ENCODE measurements at regions not wholly inside any gene's neighbourhood (a gene's known extent, or its start where the extent isn't known, plus 50 kb on each side); places are given as distances from the start of the nearest gene placed in this dataset.
"Not testable (repeated sequence)": the region's sequence is repeated elsewhere in the genome, so short reads cannot be mapped to it uniquely, and the experiment has no call there.

DNA sequence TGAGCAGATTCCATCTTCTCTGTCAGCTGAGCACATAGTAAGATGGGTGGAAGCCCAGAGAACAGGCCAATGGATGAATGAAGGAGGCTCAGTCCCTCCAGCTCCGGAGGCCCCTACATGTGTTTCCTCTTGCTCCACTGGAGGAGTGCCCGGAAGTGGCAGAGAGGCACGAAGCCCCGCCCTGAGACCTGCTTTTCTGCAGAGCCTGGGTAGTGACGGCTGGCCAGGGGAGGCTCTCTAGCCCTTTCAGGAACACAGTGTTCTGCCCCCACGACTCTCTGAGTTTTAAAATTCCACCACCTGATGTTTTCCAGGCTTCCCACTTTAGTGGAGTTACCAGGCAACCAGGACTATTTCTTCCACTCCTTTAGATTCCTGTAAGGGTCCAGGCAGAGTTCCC lies 149.4 kb upstream of the SLC6A11 start:
- no peak for DNase-seq (ENCODE audit: low spot score)

DNA sequence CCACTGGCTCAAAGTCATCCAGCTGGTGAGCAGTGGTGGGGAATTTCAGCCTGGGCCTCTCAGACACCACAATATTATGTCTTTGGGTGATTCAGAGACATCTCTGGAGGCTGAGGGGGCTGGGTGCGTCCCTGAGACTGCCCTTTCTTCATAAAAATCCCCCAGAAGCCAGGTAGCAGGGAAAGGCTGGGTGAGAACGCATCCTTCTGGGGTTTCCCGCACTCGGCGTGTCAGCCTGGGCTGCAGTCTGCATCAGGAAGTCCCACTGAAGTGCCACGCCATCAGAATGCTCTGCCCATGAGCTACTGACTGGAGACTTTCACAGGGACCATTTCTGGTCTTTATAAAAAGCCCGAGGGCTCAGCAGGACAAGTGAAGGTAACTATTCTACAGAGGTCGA lies 148.8 kb upstream of the SLC6A11 start:
- DNase-seq (ENCODE audit: low spot score), result no peak

DNA sequence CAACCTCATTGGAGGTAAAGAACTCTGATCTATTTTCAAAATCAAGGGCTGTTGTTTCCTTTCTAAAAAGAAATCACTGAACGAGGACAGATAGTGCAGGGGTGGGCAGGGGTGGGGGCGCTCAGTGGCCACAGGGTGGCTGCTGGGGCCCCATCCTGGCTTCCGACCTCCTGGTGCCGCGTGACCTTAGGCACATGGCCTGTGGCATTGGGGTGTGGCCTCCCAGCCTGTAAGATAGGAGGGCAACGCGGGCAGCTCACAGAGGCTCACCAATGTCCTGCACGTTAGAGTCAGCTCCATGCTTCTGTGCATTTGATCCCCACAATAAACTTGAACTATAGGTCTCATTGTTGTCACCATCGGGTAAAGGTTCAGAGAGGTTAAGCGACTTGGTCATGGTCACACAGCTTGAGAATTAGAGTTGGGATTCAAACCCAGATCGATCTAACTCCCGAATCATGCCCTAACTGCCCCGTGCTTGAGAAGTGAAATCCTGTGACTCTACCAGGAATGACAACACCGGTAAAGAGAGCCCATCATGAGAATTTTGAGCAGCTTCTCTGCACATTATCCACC lies 148.0 kb upstream of the SLC6A11 start:
- DNase-seq (ENCODE audit: low spot score), result no peak

DNA sequence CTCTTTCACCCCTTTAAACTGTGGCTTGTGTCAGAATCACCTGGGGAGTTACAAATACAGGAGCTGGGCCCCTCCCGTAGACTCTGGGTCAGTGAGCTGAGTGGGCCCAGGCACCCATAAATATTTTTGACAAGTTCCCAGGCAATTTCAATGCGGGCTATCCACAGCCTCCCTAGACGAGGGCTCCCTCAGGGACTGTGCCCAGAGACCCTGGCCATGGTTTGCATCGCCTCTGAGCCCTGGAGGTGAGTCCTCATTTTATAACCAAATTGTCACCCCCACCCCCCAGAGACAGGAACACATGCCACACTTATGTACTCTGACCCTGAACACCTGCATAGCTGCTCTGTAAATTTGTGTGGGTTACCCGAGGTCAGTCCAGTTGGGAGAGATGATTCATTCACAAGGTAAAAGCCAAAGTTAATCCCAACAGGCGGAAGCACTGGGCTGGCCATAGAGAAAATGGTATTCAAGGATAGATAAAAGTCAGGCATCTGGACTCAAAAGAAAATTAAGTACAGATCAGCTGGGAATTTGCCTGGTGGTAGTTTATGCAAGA lies 146.5 kb upstream of the SLC6A11 start:
- DNase-seq (ENCODE audit: low spot score), result no peak

DNA sequence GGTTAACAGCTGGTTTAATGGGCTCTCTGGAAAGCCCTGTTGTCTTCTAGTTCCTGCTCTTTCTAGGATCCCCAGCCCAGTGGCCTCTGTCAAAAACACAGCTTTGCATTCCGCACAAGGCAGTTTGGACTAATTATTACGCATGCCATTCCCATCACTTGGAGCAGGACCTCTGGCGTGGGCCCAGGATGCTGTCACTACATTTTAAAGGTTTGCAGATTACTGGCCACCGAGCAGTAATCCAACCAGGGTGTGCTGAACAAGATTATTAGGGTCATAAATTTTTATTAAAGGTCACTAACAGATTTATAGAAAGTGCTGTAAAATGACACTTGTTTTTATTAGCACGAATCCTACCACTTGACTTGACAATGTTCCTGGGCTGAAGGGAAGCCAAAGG lies 143.6 kb upstream of the SLC6A11 start:
- no peak for DNase-seq (ENCODE audit: low spot score)

DNA sequence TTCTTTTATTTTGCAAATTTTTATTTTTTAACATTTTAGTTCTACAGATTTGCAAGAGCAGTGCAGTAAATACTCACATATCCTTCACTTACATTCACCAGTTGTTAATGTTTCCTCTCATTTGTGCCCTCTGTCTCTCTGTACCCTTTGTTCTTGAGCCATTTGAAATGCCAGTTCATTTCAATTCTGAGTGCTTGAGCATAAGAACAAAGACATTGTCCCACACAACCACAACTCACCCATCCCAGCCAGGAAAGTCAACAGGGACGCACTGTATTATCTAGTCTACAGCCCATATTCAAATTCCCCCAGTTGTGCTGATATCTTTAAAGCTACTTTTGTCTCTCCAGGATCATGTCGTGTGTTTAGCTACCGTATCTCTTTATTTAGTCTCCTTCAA lies 141.4 kb upstream of the SLC6A11 start:
- no peak for DNase-seq (ENCODE audit: low spot score)

DNA sequence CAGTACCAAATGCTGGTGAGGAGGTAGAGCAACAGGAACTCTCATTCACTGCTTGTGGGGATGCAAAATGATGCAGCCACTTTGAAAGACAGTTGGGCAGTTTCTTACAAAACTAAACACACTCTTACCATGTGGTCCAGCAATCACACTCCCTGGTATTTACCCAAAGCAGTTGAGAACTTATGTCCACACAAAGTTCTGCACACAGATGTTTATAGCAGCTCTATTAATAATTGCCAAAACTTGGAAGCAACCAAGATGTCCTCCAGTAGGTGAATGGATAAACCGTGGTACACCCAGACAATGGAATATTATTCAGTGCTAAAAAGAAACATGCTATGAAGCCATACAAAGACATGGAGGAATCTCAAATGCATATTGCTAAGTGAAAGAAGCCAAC lies 139.1 kb upstream of the SLC6A11 start:
- DNase-seq (ENCODE audit: low spot score), result no peak

DNA sequence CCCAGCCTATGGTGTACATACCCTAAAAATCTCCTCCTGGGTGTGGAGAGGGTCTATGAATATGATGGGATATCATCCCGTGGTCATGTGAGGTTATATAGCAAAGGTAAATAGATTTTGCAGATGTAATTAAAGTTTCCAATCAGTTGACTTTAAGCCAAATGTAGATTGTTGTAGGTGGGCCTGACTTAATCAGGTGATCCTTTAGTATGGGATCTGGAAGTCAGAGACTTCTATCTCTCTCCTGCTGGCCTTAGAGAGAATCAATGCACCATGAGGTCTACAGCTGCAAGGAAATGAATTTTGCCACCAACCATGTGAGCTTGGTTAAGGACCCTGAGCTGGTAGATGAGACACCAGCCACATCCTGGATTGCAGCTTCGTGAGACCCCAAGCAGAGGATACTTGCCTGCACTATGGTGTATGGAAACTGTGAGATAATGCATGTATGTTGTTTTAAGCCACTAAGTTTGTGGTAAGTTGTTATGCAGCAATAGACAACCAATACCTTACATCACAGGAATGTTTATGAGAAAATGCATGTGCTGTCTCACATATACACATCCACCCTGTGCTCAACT lies 137.1 kb upstream of the SLC6A11 start:
- DNase-seq (ENCODE audit: low spot score), result no peak

DNA sequence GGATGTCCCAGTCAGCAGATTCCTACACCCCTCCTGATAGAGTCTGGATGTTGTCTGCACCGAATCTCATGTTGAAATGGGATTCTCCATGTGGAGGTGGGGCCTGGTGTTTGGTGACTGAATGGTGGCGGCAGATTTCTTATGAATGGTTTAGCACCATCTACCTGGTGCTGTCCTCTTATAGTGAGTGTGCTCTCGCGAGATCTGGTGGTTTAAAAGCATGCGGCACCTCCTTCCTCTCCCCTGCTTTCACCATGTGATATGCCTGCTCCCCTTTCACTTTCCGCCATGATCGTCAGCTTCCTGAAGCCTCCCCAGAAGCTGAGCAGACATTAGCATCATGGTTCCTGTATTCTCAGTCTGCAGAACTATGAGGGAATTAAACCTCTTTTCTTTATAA lies 135.2 kb upstream of the SLC6A11 start:
- DNase-seq (ENCODE audit: low spot score), result no peak

DNA sequence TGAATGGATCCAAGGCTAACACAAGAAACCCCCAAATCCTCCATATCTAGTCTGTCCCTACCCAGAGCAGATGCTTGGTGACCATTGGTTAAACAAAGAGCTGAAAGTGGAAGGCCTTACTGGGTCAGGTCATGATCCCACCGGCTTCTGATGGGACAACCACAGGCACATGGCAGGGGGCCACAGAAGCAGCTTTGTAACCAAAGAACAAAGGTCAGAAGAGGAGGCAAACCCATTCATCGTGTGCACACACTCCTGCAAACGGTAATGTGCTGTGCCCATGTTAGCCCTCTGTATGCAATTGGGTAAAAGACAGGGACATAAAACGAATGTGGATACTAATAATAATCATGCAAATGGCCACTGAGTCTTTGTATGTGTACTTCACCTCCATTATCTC lies 133.3 kb upstream of the SLC6A11 start:
- DNase-seq (ENCODE audit: low spot score), result no peak

DNA sequence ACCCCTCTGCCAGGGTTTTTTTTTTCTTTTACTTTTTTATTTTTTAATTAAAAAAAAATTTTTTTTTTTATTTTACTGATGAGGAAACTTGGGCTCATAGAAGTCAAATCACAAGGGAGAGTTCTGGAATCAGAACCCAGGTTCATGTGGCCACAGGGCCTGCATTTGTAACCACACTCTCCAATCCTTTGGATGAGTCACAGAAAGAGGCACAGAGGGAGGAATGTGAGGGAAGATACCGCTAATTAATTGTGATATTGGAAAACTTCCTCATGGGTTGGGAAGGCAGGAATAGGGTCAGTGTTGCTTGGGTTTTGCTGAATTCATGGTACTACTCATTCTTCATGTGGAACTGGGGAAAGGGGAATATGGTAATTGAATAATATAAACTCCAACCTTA lies 132.9 kb upstream of the SLC6A11 start:
- no peak for DNase-seq (ENCODE audit: low spot score)

DNA sequence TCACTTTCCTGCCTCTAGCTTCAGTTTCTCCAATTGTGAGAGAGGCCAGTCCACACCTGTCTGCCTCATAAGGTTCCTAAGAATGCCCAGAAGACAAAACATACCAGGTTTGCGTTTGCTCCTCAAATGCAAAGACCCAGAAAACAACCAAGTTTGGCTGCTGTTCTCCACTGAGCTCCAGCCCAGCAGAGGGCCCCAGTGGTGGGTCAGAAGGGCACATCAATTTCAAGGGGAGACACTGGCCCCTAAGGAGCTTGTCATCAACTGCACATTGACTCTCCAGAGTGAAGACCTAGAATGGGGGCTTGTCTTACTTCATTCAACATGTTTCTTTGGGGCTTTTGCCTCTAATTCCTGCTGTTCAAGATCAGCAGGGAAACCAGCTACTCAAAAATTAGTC lies 127.9 kb upstream of the SLC6A11 start:
- no peak for DNase-seq (ENCODE audit: low spot score)

DNA sequence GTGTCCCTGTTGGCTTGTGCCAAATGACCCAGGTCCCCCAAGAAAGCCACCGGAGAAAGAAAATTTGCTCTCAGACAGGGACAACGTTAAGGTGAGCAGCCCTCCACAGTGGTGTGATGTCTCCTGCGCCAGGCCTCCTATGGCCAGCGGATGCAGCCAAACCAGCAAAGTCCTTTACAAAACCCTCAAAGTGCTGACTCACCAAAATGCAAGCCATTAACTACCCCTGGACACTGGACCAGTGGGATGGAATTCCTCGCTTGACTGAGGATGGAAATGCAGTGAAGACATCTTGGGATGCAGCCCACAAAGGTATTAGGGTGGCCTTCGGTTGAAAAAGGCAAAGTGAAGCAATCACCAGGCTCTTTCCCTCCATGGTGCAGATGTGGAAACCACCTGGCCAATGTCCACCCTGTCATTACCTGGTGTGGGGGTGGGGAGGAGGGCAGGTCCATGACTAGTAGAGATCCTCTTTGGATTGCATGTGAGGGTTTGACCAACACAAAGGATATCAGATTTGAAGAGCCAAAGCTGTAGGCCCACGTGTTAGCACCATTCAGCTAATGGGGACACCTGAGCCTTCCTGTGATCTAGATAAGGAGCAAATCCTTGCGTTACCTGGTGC lies 127.4 kb upstream of the SLC6A11 start:
- no peak for DNase-seq (ENCODE audit: low spot score)

DNA sequence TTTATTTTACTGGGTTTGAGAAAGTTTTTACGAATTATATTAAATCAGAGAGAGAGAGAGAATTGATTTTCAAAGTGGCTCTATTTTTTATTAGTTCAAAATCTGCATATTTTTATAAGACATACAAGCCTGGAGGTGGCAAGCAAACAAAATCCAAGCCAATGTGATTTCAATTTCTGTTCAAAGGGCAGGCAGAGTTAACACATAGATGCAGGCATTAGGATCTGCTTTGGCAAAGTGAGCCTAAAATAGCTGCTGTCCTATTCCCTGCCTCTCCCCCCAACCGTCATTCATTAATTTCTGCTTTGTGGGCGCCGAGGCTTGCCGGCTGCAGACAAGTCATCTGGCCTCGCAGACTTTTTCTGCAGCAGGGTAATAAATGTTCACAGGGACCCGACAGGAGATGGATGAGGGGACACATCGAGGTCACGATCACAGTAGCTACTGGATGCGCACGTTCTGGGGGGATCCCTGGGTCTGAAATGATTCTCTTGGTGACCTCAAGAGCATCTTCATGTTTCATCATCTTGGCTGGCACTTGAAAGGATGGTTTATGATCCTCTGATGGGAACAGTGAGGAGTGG lies 123.9 kb upstream of the SLC6A11 start:
- DNase-seq (ENCODE audit: low spot score), result no peak

DNA sequence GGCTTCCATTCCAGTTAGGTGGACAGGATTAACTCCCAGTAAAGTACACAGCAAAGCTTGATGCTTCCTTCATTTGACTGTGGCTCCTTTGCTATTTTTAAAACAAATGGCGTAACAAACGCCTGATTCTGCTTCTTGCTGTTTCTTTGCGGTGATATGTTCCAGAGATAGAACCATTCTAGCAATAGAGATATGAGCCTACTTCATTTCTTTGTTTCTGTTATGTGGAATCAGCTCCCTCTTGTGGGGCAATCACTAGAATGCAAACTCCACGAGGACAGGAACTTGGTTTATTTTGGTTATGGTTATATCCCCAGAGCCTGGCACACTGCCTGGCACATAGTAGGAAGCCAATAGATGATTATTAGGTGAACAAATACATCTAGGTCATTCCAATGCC lies 122.6 kb upstream of the SLC6A11 start:
- DNase-seq (ENCODE audit: low spot score), result no peak

DNA sequence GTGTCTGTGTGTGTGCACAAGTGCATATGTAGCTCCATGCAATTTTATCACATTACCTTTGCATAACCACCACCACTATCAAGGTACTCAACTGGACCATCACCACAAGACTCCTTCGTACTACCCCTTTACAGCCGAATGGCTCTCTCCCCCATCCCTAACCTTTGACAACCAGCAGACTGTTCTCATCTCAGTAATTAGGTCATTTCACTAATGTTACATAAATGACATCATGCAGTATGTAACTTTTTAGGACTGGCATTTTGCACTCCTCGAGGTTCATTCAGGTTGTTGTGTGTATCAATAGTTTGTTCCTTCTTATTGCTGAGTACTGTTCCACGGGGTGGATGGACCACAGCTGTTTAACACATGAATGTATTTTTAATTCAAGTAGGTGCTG lies 121.8 kb upstream of the SLC6A11 start:
- DNase-seq (ENCODE audit: low spot score), result no peak

DNA sequence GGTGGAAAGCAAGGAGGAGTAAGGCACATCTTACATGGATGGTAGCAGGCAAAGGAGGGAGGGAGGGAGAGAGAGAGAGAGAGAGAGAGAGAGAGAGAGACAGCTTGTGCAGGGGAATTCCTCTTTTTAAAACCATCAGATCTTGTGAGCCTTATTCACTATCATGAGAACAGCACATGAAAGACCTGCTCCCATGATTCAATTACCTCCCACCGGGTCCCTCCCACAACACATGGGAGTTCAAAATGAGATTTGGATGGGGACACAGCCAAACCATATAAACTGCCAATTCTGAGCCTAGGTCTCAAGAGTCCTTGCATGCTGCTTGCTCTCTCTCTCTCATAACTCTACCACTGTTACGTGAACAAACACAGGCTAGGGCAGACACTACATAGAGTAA lies 120.8 kb upstream of the SLC6A11 start:
- DNase-seq (ENCODE audit: low spot score), result not testable (repeated sequence)

DNA sequence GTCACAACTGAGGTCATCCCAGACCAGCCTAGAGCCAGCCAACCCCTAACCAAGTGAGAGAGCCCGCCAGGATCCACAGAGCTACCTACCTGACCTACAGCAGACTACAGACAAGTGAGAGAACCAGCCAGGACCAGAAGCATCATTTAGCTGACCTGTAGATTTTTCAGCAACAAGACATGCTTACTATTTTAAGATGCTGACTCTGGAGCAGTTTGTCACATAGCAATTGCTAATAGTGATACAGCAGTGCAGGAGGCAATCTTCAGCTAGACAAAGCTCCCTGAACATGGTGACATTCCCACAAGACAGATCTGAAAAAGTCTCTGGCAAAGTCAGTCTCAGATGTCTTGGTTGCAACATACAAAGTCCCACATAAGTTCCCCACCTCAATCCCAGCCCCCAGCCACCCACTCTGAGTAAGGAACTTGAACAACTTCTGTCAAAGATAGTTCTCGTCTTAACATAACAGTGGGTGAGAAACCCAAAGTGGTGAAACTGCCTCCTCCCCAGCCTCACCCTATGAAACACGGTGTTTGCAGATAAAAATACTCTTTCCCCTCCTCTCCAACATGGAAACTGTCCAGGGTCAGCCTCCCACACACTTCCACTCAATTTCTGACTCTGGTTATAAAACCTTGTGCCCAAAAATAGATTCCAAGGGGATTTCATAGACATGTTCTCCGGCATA lies 120.3 kb upstream of the SLC6A11 start:
- no peak for DNase-seq (ENCODE audit: low spot score)

DNA sequence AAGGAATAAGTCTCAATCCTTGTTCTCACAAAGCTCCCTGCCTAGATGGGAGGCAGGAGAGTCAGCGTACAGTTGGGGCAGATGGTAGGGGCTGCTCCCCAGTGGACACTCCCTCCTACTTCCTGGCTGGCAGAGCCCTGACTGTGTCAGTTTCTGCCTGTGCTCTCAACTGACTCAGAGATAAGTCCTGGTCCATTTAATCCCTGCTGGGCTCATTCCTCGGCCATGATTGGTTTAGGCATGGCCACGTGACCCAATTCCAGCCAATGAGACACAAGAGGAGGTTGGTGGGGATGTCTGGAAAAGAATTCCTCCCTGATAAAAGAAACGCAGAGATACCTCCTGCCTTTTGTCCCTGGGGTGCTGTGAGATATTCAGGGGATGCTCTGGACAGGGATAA lies 118.1 kb upstream of the SLC6A11 start:
- DNase-seq (ENCODE audit: low spot score), result no peak

DNA sequence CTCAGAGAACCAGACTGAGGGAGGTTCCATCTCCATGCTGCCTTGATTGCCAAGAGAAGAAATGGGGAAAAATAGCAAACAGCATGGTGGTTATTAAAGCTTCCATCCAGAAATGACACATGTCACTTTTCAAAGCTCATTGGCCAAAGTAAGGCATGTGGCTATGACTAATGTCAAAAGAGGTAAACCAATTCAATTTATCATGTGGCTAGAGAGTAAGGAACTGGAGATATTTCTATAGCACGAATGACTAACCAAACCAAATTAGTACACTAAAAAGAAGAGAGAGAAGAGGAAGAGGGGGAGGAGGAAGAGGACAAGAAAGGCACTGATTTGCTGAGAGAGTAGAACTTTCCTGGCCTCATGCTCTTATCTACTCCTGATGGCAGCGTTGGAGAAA lies 115.2 kb upstream of the SLC6A11 start:
- no peak for DNase-seq (ENCODE audit: low spot score)

DNA sequence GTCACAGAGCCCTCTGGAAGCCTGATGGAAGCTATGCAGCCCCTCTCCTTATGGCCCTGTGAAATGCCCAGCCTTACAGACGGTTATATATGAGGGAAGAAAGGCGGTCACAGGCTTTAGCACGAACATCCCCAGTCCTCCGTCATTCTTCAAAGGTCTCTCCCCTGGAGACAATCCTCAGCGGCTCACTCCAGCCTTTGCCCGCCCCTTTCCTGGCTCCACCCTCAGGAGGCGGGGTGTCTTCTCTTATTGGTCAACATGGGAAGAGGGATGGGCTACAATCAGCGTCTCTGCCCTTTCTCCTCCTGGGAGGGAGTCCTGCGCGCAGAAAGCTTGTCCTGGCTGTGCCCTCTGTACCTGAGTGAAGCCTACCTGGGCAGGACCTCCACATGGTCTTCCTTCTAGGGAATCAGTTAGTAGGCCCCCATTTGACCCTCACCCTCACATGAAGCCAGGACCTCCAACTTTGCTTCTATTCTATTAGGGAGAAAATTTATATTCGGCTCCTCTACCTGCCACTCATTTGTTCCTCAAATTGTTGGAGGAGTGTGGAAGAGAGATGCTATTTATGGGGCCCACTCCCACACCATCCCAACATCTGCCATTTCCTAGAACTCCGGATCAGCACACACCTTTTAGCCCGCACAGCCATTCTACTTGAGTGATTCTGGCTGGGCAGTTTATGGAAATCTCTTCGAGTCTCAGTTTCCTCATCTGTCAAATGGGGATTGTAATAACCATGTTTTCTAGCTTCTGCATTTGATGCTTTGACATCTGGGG lies 112.9 kb upstream of the SLC6A11 start:
- peak; percentile 33 for DNase-seq (ENCODE audit: low spot score)

DNA sequence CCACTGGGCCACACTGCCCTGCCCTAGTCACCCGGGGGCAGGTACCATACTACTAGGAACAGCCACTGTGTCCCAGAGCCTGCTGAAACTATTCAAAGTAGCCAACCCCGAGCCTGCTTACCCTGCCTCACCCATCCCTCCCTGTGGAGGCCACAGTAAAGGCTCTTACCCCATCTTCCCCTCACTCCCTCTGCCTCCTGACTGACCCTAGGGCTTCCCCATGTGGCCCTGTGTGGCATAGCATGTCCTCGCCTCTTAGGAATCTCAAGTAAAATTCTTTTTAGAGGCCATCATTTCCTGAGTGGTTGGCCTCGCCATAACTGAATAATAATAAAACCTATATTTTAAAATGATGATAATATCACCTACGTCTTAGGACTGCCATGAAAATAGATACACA lies 112.2 kb upstream of the SLC6A11 start:
- DNase-seq (ENCODE audit: low spot score), result peak; percentile 23

Measured in AG20443 (cell line).